ENCODE measurements at regions not wholly inside any gene's neighbourhood (a gene's known extent, or its start where the extent isn't known, plus 50 kb on each side); places are given as distances from the start of the nearest gene placed in this dataset.
"Not testable (repeated sequence)": the region's sequence is repeated elsewhere in the genome, so short reads cannot be mapped to it uniquely, and the experiment has no call there.

- no peak for TF ChIP-seq CTCF (IDR thresholded peaks at IDR 0.05; ENCODE audit: insufficient read depth, low read depth, low read length, missing control alignments)
- no peak overlapping the region for H3K4me3 ChIP-seq (ENCODE audit: low read depth, low read length)
- DNase-seq (ENCODE audit: low read depth): no peak
Observed at GRCh38 chr3:89740080-89740880, 632.9 kb downstream of the EPHA3 start.

GRCh38 chr3:89740881-89741177 lies 633.4 kb downstream of the EPHA3 start:
- DNase-seq (ENCODE audit: low read depth): no peak
- no peak for TF ChIP-seq CTCF (IDR thresholded peaks at IDR 0.05; ENCODE audit: insufficient read depth, low read depth, low read length, missing control alignments)
- H3K4me3 ChIP-seq (ENCODE audit: low read depth, low read length): no peak overlapping the region

- no peak overlapping the region for H3K4me3 ChIP-seq (ENCODE audit: low read depth, low read length)
- TF ChIP-seq CTCF (IDR thresholded peaks at IDR 0.05; ENCODE audit: insufficient read depth, low read depth, low read length, missing control alignments): no peak
- no peak for DNase-seq (ENCODE audit: low read depth)
Observed at GRCh38 chr3:89742546-89742945, 635.1 kb downstream of the EPHA3 start.

GRCh38 chr3:89747541-89748278 lies 640.3 kb downstream of the EPHA3 start:
- DNase-seq (ENCODE audit: low read depth); H3K4me3 ChIP-seq (ENCODE audit: low read depth, low read length): not testable (repeated sequence)

GRCh38 chr3:89762405-89762804 lies 655.0 kb downstream of the EPHA3 start:
- no peak overlapping the region for H3K4me3 ChIP-seq (ENCODE audit: low read depth, low read length)
- DNase-seq (ENCODE audit: low read depth): no peak
- TF ChIP-seq CTCF (IDR thresholded peaks at IDR 0.05; ENCODE audit: insufficient read depth, low read depth, low read length, missing control alignments): no peak

- DNase-seq (ENCODE audit: low read depth): no peak
- no peak overlapping the region for H3K4me3 ChIP-seq (ENCODE audit: low read depth, low read length)
- no peak for TF ChIP-seq CTCF (IDR thresholded peaks at IDR 0.05; ENCODE audit: insufficient read depth, low read depth, low read length, missing control alignments)
Observed at GRCh38 chr3:89783341-89783927, 676.0 kb downstream of the EPHA3 start.

- no peak for TF ChIP-seq CTCF (IDR thresholded peaks at IDR 0.05; ENCODE audit: insufficient read depth, low read depth, low read length, missing control alignments)
- no peak overlapping the region for H3K4me3 ChIP-seq (ENCODE audit: low read depth, low read length)
- DNase-seq (ENCODE audit: low read depth): no peak
Observed at GRCh38 chr3:89787485-89787884, 680.1 kb downstream of the EPHA3 start.
